ENCODE measurements at regions not wholly inside any gene's neighbourhood (a gene's known extent, or its start where the extent isn't known, plus 50 kb on each side); places are given as distances from the start of the nearest gene placed in this dataset.
"Not testable (repeated sequence)": the region's sequence is repeated elsewhere in the genome, so short reads cannot be mapped to it uniquely, and the experiment has no call there.

GRCh38 chr1:213623862-213624261 lies 363.9 kb upstream of the PROX1 start:
- H3K4me2 ChIP-seq (ENCODE audit: low read length): no peak overlapping the region
- no peaks in the 10 kb centered on the region for H3K9me3 ChIP-seq (ENCODE audit: low read length)
- TF ChIP-seq EZH2 (IDR thresholded peaks at IDR 0.05; ENCODE audit: borderline replicate concordance, insufficient read depth, low read length, poor library complexity, severe bottlenecking): no peak
- TF ChIP-seq, protein P1, sequence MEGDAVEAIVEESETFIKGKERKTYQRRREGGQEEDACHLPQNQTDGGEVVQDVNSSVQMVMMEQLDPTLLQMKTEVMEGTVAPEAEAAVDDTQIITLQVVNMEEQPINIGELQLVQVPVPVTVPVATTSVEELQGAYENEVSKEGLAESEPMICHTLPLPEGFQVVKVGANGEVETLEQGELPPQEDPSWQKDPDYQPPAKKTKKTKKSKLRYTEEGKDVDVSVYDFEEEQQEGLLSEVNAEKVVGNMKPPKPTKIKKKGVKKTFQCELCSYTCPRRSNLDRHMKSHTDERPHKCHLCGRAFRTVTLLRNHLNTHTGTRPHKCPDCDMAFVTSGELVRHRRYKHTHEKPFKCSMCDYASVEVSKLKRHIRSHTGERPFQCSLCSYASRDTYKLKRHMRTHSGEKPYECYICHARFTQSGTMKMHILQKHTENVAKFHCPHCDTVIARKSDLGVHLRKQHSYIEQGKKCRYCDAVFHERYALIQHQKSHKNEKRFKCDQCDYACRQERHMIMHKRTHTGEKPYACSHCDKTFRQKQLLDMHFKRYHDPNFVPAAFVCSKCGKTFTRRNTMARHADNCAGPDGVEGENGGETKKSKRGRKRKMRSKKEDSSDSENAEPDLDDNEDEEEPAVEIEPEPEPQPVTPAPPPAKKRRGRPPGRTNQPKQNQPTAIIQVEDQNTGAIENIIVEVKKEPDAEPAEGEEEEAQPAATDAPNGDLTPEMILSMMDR (IDR thresholded peaks at IDR 0.05; ENCODE audit: poor library complexity, severe bottlenecking): no peak
- no peaks in the 10 kb centered on the region for H3K27me3 ChIP-seq (ENCODE audit: insufficient read depth, low read depth, low read length)
- no peak overlapping the region for H3K4me3 ChIP-seq (ENCODE audit: low read length)
- H4K20me1 ChIP-seq (ENCODE audit: insufficient read depth): no peaks in the 10 kb centered on the region
- H3K79me2 ChIP-seq (replicated peaks; ENCODE audit: insufficient read depth, low read length): no peaks in the 10 kb centered on the region
- H3K9me2 ChIP-seq (ENCODE audit: insufficient read depth, low read length): no peaks in the 10 kb centered on the region
- H3K27ac ChIP-seq (ENCODE audit: low read length): no peak overlapping the region
- H2AFZ ChIP-seq (ENCODE audit: low read depth, low read length): no peak overlapping the region
- no peak overlapping the region for H3K9ac ChIP-seq (ENCODE audit: low read length)
- no peaks in the 10 kb centered on the region for H3F3A ChIP-seq (ENCODE audit: insufficient read depth, low read length, poor library complexity, severe bottlenecking)
- H3K36me3 ChIP-seq (ENCODE audit: insufficient read depth, low read length): no peaks in the 10 kb centered on the region

DNA sequence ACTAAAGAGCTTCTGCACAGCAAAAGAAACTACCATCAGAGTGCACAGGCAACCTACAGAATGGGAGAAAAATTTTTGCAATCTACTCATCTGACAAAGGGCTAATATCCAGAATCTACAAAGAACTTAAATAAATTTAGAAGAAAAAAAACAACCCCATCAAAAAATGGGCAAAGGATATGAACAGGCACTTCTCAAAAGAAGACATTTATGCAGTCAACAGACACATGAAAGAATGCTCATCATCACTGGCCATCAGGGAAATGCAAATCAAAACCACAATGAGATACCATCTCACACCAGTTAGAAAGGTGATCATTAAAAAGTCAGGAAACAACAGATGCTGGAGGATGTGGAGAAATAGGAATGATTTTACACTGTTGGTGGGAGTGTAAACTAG lies 351.0 kb upstream of the PROX1 start:
- not testable (repeated sequence) for H3F3A ChIP-seq (ENCODE audit: insufficient read depth, low read length, poor library complexity, severe bottlenecking); H2AFZ ChIP-seq (ENCODE audit: low read depth, low read length); H3K9me2 ChIP-seq (ENCODE audit: insufficient read depth, low read length); H3K9me3 ChIP-seq (ENCODE audit: low read length); H3K4me2 ChIP-seq (ENCODE audit: low read length); H3K9ac ChIP-seq (ENCODE audit: low read length); H3K27me3 ChIP-seq (ENCODE audit: insufficient read depth, low read depth, low read length); H3K79me2 ChIP-seq (replicated peaks; ENCODE audit: insufficient read depth, low read length); H4K20me1 ChIP-seq (ENCODE audit: insufficient read depth); H3K36me3 ChIP-seq (ENCODE audit: insufficient read depth, low read length); H3K27ac ChIP-seq (ENCODE audit: low read length); H3K4me3 ChIP-seq (ENCODE audit: low read length)

- H3K9ac ChIP-seq (ENCODE audit: low read length): no peak overlapping the region
- no peaks in the 10 kb centered on the region for H3K9me2 ChIP-seq (ENCODE audit: insufficient read depth, low read length)
- H2AFZ ChIP-seq (ENCODE audit: low read depth, low read length): no peak overlapping the region
- no peaks in the 10 kb centered on the region for H4K20me1 ChIP-seq (ENCODE audit: insufficient read depth)
- TF ChIP-seq TAF1 (IDR thresholded peaks at IDR 0.05; ENCODE audit: low read depth) (no peak), RAD21 (conservative IDR thresholded peaks at IDR 0.05) (no peak), MXI1 (conservative IDR thresholded peaks at IDR 0.05; ENCODE audit: poor library complexity, severe bottlenecking) (no peak), EZH2 (IDR thresholded peaks at IDR 0.05; ENCODE audit: borderline replicate concordance, insufficient read depth, low read length, poor library complexity, severe bottlenecking) (no peak), EP300 (conservative IDR thresholded peaks at IDR 0.05; ENCODE audit: poor library complexity, severe bottlenecking) (no peak), REST (IDR thresholded peaks at IDR 0.05; ENCODE audit: borderline replicate concordance) (no peak), SMC3 (conservative IDR thresholded peaks at IDR 0.05; ENCODE audit: poor library complexity) (no peak), POLR2AphosphoS5 (IDR thresholded peaks at IDR 0.05) (no peak)
- TF ChIP-seq, protein P1 (IDR thresholded peaks at IDR 0.05; ENCODE audit: poor library complexity, severe bottlenecking): no peak
- no peak overlapping the region for H3K4me2 ChIP-seq (ENCODE audit: low read length)
- no peaks in the 10 kb centered on the region for H3K79me2 ChIP-seq (replicated peaks; ENCODE audit: insufficient read depth, low read length)
- no peaks in the 10 kb centered on the region for H3F3A ChIP-seq (ENCODE audit: insufficient read depth, low read length, poor library complexity, severe bottlenecking)
- H3K9me3 ChIP-seq (ENCODE audit: low read length): no peaks in the 10 kb centered on the region
- H3K36me3 ChIP-seq (ENCODE audit: insufficient read depth, low read length): no peaks in the 10 kb centered on the region
- H3K27me3 ChIP-seq (ENCODE audit: insufficient read depth, low read depth, low read length): no peaks in the 10 kb centered on the region
- H3K27ac ChIP-seq (ENCODE audit: low read length): no peak overlapping the region
- H3K4me3 ChIP-seq (ENCODE audit: low read length): no peak overlapping the region
These were observed 346.5 kb upstream of the PROX1 start for GRCh38 chr1:213641312-213641711.
